ENCODE measurements at regions not wholly inside any gene's neighbourhood (a gene's known extent, or its start where the extent isn't known, plus 50 kb on each side); places are given as distances from the start of the nearest gene placed in this dataset.

DNA sequence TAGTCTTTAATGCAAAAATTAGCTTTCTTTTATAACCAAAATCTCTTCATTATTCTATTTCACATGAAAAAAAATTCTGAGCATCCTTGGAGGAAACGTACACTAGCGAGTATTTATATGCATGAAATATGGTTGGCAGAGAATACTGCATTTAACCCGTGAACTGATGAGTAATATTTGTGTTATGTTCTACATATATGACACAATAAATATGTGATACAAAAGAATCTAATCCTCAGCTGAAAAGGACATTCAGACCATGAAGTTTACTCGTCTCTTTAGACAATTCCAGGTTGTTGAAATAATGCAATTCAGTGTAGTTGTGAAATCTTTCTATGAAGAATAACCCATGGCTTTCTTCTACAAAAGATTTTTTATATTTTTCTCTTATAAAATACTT lies 524.8 kb upstream of the MAN1A1 start:
- DNase-seq (ENCODE audit: low read depth) (peak; percentile 31), FAIRE-seq (no peak)
- TF ChIP-seq, protein P1, sequence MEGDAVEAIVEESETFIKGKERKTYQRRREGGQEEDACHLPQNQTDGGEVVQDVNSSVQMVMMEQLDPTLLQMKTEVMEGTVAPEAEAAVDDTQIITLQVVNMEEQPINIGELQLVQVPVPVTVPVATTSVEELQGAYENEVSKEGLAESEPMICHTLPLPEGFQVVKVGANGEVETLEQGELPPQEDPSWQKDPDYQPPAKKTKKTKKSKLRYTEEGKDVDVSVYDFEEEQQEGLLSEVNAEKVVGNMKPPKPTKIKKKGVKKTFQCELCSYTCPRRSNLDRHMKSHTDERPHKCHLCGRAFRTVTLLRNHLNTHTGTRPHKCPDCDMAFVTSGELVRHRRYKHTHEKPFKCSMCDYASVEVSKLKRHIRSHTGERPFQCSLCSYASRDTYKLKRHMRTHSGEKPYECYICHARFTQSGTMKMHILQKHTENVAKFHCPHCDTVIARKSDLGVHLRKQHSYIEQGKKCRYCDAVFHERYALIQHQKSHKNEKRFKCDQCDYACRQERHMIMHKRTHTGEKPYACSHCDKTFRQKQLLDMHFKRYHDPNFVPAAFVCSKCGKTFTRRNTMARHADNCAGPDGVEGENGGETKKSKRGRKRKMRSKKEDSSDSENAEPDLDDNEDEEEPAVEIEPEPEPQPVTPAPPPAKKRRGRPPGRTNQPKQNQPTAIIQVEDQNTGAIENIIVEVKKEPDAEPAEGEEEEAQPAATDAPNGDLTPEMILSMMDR (IDR thresholded peaks at IDR 0.05; ENCODE audit: insufficient read depth, low read length, severe bottlenecking): no peak
- no peaks in the 10 kb centered on the region for H3K27me3 ChIP-seq (ENCODE audit: control insufficient read depth, insufficient read depth, low read length)
- no peaks in the 10 kb centered on the region for H3K36me3 ChIP-seq (ENCODE audit: control insufficient read depth, insufficient read depth, low read length)
- no peak overlapping the region for H3K4me3 ChIP-seq (ENCODE audit: low read depth, low read length)

DNA sequence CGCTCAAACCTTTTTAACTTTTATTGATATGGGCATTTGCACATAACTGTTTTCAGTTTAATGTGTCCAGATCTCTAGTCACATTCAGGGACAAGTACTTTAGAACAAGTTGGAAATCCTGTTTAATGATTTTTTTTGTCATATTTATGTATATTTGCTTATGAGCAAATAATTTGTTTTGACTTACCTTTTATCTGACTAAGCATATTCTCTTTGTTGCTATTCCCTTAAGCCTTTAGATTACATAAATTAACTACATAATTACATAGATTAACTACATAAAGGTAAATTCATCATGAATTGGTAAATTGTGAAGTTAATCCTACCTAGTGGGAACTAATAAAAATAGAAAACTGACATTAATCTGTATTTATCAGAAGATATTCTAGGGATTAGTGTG lies 523.5 kb upstream of the MAN1A1 start:
- H3K27me3 ChIP-seq (ENCODE audit: control insufficient read depth, insufficient read depth, low read length): no peaks in the 10 kb centered on the region
- FAIRE-seq (no peak), DNase-seq (ENCODE audit: low read depth) (no peak)
- TF ChIP-seq, protein P1 (IDR thresholded peaks at IDR 0.05; ENCODE audit: insufficient read depth, low read length, severe bottlenecking): no peak
- no peaks in the 10 kb centered on the region for H3K36me3 ChIP-seq (ENCODE audit: control insufficient read depth, insufficient read depth, low read length)
- H3K4me3 ChIP-seq (ENCODE audit: low read depth, low read length): no peak overlapping the region

DNA sequence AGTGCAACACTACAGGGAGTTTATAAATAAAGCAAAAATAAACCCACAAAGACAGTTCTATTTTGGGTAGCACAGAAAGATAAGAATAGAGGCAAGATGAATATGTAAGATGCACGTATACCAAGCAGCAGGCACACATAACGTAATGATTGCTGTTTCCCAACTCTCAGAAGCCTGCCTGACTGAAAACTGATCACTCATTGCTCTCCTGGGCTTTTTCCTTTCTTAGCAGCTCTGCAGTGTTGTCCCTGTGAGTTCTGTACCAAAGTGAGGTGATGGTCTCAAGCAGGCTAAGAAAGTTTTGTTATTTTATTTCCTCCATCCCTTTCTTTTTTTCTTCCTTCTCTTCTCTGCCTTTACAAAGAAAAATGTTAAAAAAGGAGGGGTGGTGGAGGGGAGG lies 522.0 kb upstream of the MAN1A1 start:
- TF ChIP-seq, protein P1 (IDR thresholded peaks at IDR 0.05; ENCODE audit: insufficient read depth, low read length, severe bottlenecking): no peak
- H3K36me3 ChIP-seq (ENCODE audit: control insufficient read depth, insufficient read depth, low read length): no peaks in the 10 kb centered on the region
- H3K4me3 ChIP-seq (ENCODE audit: low read depth, low read length): no peak overlapping the region
- FAIRE-seq (no peak), DNase-seq (ENCODE audit: low read depth) (no peak)
- H3K27me3 ChIP-seq (ENCODE audit: control insufficient read depth, insufficient read depth, low read length): no peaks in the 10 kb centered on the region

DNA sequence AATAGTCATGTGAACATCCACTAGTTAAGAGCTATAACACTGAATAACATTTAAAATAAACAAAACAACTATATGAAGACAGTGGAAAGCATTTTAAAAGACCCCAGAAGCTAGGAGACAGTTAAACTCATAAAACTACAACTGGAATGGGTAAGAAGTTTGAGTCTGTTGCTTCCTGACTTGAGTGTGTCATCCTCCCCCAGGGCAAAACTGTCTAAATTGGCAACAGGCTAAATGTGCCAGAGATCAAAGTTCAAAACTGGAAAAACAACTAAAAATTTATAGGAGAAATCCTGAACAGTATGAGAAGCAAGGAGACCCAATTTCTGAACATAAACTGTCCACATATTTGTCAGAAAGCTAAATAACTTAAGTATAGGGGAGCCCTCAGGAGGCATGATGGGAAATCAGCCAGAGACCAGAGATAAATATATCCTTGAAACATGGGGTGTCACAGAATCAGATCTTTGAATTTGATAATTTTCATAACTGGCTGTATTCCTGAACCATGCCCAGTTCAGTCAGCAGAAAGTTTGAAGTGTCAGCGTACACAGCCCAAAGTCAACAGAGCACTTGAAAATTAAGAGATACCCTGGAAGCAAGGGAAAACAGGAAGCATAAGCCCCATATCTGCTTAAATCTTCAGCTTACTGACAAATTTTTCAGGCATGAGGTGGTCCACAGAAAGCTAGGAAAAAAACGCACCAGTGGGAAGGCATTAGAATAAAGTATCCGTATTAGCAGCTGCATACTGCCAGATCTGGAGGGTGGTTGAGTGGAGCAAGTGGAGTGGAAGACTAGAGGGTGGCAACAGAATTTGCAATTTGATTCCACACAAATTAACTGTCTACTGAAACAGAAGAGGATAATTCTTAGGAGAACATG lies 516.1 kb upstream of the MAN1A1 start:
- TF ChIP-seq, protein P1 (IDR thresholded peaks at IDR 0.05; ENCODE audit: insufficient read depth, low read length, severe bottlenecking): no peak
- Histone ChIP-seq H3K36me3 (ENCODE audit: control insufficient read depth, insufficient read depth, low read length) (no peaks in the 10 kb centered on the region), H3K4me3 (ENCODE audit: low read depth, low read length) (no peak overlapping the region), H3K27me3 (ENCODE audit: control insufficient read depth, insufficient read depth, low read length) (no peaks in the 10 kb centered on the region)
- peak; percentile 68 for DNase-seq (ENCODE audit: low read depth)
- FAIRE-seq: no peak

DNA sequence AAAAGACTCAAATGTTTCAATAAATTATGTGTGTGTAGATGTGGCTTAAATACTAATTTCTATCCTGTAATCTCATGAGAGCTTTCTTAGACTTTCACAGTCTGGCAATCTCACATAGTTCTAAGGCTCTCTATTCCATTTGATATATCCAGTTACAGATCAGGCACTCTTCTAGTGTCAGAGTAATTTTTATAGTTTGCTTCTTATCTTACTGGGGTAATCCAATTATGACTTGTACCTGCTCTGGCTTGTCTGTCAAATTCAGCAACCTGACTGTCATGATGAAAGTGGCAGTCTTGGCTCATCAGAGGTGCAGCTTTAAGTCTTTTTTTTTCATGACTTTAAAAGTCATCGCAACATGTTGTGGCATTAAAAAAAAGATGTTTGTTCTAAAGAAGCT lies 513.2 kb upstream of the MAN1A1 start:
- DNase-seq (ENCODE audit: low read depth) (peak; percentile 30), FAIRE-seq (no peak)
- H3K36me3 ChIP-seq (ENCODE audit: control insufficient read depth, insufficient read depth, low read length): no peaks in the 10 kb centered on the region
- H3K4me3 ChIP-seq (ENCODE audit: low read depth, low read length): no peak overlapping the region
- no peaks in the 10 kb centered on the region for H3K27me3 ChIP-seq (ENCODE audit: control insufficient read depth, insufficient read depth, low read length)
- TF ChIP-seq, protein P1 (IDR thresholded peaks at IDR 0.05; ENCODE audit: insufficient read depth, low read length, severe bottlenecking): no peak

All from bronchial epithelial cell (primary cell).